Transverse colon (tissue), 4 donors: ENCODE measurements at regions not wholly inside any gene's neighbourhood (a gene's known extent, or its start where the extent isn't known, plus 50 kb on each side); places are given as distances from the start of the nearest gene placed in this dataset.

Experiments used
- DNase-seq: peaks from one replicate; pipeline ENCODE4 v3.0.0-alpha.2; 2019
- H3K27ac ChIP-seq, 4 donors: fragments of 200-600 bp; sonication (generic); 2 replicates each; pipeline ENCODE4 v1.5.1; 2016 to 2018; ENCODE audit warnings: inconsistent platforms in 4 of 4
- H3K27me3 ChIP-seq: fragments of 200-600 bp; sonication (generic); 2 replicates; pipeline ENCODE4 v1.5.1; 2017; ENCODE audit warnings: inconsistent platforms
- H3K36me3 ChIP-seq, 4 donors: fragments of 200-600 bp; sonication (generic); 2 replicates each; pipeline ENCODE4 v1.5.1; 2017 to 2019; ENCODE audit warnings: inconsistent platforms in 4 of 4
- H3K4me1 ChIP-seq, 4 donors: fragments of 200-600 bp; sonication (generic); 2 replicates each; pipeline ENCODE4 v1.5.1; 2017 to 2020; ENCODE audit warnings: inconsistent platforms in 4 of 4
- H3K4me3 ChIP-seq, 4 donors: fragments of 200-600 bp; sonication (generic); 1 replicate in 1 of 4; 2 replicates in 3 of 4; pipeline versions ENCODE4 v1.5.1 to v1.6.1; 2017 to 2019; ENCODE audit warnings: inconsistent platforms in 4 of 4
- H3K9me3 ChIP-seq, 2 donors: fragments of 200-600 bp; sonication (generic); 2 replicates each; pipeline ENCODE4 v1.5.1; 2017 to 2019; ENCODE audit warnings: inconsistent platforms in 2 of 2
- EP300 ChIP-seq: sonication (generic); formaldehyde crosslinking; IDR thresholded peaks from one replicate; pipeline ENCODE4 v1.6.1; 2017; ENCODE audit warnings: antibody characterized with exemption, low read depth
- POLR2A ChIP-seq: fragments of 450-650 bp; IDR thresholded peaks from one replicate; pipeline ENCODE4 v1.6.1; 2016; ENCODE audit warnings: antibody characterized with exemption, mild to moderate bottlenecking, moderate library complexity
- POLR2AphosphoS5 ChIP-seq, 3 donors: sonication (generic); formaldehyde crosslinking; IDR thresholded peaks; one replicate each; pipeline ENCODE4 v1.6.1; 2016; ENCODE audit warnings: antibody characterized with exemption in 3 of 3
- WGBS, 2 donors: methylation state at CpG; one replicate each; pipeline ENCODE4 v1.1.5; 2018; ENCODE audit warnings: low coverage in 1 of 2; 5-methylcytosine and 5-hydroxymethylcytosine counted together
- in situ Hi-C, 4 donors: fragments of 200-750 bp; cut with MboI; loops; one replicate each; pipeline versions ENCODE4 v1.15.0 to v1.15.1; 2017; ENCODE audit warnings: low sequenced_read_pairs in 3 of 4, low pct_ligation_motif_present in 1 of 4, low pct_unique_long_range_greater_than_20kb in 1 of 4
- intact Hi-C: fragments of 100-400 bp; cut with DNase I; formaldehyde crosslinking; loops from one replicate; pipeline ENCODE4 v1.15.1; 2023; ENCODE audit warnings: low total_unique reads
- TF ChIP-seq, protein P1 (sequence below), 5 experiments: fragments of 200-600 bp in 3 of 5; fragments of 450-650 bp in 2 of 5; sonication (generic) in 3 of 5; IDR thresholded peaks; 1 replicate in 2 of 5; 2 replicates in 3 of 5; pipeline ENCODE4 v1.5.1; 2016 to 2017; ENCODE audit warnings: antibody characterized with exemption in 5 of 5, inconsistent platforms in 3 of 5, mild to moderate bottlenecking in 2 of 5, moderate library complexity in 1 of 5

DNA sequence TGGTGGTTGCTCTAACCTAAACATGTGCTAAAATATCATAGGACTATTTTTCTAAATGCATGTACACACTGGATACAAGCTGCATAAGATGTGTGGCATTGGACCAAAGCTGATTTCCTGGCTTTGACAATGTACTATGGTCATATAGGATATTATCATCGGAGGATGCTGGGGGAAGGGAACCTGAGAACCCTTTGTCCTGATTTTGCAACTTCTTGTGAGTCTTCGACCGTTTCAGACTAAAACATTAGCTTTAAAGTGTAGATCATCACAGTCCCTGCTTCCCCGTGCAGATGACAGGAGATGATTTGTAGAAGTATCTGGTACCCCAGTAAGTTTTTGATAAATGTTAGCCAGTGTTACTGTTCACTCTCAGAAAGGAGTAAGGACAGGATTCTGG, 554.7 kb downstream of the MIAT start:
- no peaks in the 10 kb centered on the region for H3K9me3 ChIP-seq
- DNase-seq = no peak
- H3K27ac ChIP-seq = peak overlapping the region; percentile 54 to 74 (median 69)
- peaks cover 0 to 13% (median 2%) of the 10 kb centered on the region in 4 donors for H3K4me1 ChIP-seq
- peaks cover 1% of the 10 kb centered on the region for H3K27me3 ChIP-seq
- H3K4me3 ChIP-seq = no peak overlapping the region
- in situ Hi-C loops (loop anchor here in 1 of 4 donors (25.0 kb wide), 1 partner anchor 100 kb away; no protein-coding TSS in a partner anchor), intact Hi-C loops (loop anchor here (10.0 kb wide), 1 partner anchor 583 kb away; no protein-coding TSS in a partner anchor)
- no peak for TF ChIP-seq POLR2AphosphoS5 (IDR thresholded peaks at IDR 0.05)
- 20 to 36% methylated on average over 4 of the region's 4 CpGs for WGBS, 2 donors
- H3K36me3 ChIP-seq = no peaks in the 10 kb centered on the region

DNA sequence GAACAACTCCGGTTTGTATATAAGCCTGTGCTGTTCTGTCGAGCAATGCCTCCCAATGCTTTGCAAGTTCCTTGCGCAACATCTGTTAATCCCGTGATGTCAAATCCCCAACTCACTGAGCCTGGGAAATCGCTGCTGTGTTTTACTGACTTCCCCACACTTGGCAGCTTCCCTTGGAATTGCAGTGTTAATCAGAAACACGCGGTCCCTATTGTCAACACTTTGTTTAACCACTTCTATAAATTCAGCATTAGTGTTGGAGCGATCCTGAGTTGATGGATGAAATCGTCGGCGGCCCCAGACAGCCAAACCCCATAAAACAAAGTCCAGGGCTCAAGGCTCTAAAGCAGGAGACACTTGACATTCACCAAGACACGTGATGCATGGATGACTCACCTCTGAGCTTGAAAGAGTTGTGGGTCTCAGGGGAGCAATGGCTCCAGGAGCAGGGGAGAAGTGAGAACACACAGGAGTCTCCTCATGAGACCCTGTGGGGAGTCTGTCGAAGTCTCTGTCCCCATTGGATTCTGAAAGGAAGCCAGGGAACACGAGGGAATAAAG, 555.3 kb downstream of the MIAT start:
- Histone ChIP-seq H3K36me3 (no peaks in the 10 kb centered on the region), H3K4me1 (peaks cover 0 to 13% (median 2%) of the 10 kb centered on the region in 4 donors), H3K4me3 (no peak overlapping the region), H3K9me3 (no peaks in the 10 kb centered on the region), H3K27me3 (peaks cover 3% of the 10 kb centered on the region), H3K27ac (peak overlapping the region; percentile 54 to 74 (median 69))
- in situ Hi-C loops = loop anchor here in 1 of 4 donors (25.0 kb wide), 1 partner anchor 100 kb away; no protein-coding TSS in a partner anchor
- peak; percentile 69 for DNase-seq
- WGBS, 2 donors = 10 to 18% methylated on average over 7 to 14 of the region's 14 CpGs
- TF ChIP-seq, protein P1, sequence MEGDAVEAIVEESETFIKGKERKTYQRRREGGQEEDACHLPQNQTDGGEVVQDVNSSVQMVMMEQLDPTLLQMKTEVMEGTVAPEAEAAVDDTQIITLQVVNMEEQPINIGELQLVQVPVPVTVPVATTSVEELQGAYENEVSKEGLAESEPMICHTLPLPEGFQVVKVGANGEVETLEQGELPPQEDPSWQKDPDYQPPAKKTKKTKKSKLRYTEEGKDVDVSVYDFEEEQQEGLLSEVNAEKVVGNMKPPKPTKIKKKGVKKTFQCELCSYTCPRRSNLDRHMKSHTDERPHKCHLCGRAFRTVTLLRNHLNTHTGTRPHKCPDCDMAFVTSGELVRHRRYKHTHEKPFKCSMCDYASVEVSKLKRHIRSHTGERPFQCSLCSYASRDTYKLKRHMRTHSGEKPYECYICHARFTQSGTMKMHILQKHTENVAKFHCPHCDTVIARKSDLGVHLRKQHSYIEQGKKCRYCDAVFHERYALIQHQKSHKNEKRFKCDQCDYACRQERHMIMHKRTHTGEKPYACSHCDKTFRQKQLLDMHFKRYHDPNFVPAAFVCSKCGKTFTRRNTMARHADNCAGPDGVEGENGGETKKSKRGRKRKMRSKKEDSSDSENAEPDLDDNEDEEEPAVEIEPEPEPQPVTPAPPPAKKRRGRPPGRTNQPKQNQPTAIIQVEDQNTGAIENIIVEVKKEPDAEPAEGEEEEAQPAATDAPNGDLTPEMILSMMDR (IDR thresholded peaks at IDR 0.05) = no peak
- TF ChIP-seq EP300 = peak; percentile 79
- no peak for TF ChIP-seq POLR2A
- peak; percentile 85 to 91 (median 85) for TF ChIP-seq POLR2AphosphoS5 (IDR thresholded peaks at IDR 0.05)
- intact Hi-C loops = loop anchor here (10.0 kb wide), 1 partner anchor 582 kb away; no protein-coding TSS in a partner anchor

DNA sequence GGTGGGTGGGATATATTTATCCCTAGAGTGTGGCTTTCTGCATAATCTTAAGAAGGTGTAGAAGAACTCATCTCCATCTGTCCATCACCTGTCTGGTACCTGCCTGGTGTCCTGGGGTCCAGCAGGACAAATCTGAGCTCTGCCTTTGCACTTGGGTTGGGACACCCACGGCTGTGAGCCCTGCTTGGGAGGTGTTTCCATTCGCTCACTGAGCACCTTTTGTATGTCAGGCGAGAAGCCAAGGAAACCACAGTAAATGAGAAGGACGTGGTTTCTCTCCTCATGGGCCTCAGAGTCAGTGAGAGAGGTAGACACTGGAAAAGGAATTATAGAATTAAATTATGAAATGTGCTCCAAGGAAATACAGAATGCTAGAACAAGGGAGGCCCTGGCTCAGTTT, 555.9 kb downstream of the MIAT start:
- no peak for DNase-seq
- Histone ChIP-seq H3K27me3 (peaks cover 3% of the 10 kb centered on the region), H3K27ac (peak overlapping the region; percentile 54 to 74 (median 68)), H3K9me3 (no peaks in the 10 kb centered on the region), H3K36me3 (no peaks in the 10 kb centered on the region), H3K4me3 (no peak overlapping the region), H3K4me1 (peaks cover 0 to 13% (median 2%) of the 10 kb centered on the region in 4 donors)
- WGBS, 2 donors = 71% methylated on average over 4 of the region's 4 CpGs; no CpG with 5 or more reads in 1 of the 2 donors
- TF ChIP-seq POLR2A = no peak
- no peak for TF ChIP-seq POLR2AphosphoS5 (IDR thresholded peaks at IDR 0.05)
- no peak for TF ChIP-seq EP300
- TF ChIP-seq, protein P1 (IDR thresholded peaks at IDR 0.05) = no peak
- in situ Hi-C loops (loop anchor here in 1 of 4 donors (25.0 kb wide), 1 partner anchor 101 kb away; no protein-coding TSS in a partner anchor), intact Hi-C loops (loop anchor here (10.0 kb wide), 1 partner anchor 582 kb away; no protein-coding TSS in a partner anchor)

DNA sequence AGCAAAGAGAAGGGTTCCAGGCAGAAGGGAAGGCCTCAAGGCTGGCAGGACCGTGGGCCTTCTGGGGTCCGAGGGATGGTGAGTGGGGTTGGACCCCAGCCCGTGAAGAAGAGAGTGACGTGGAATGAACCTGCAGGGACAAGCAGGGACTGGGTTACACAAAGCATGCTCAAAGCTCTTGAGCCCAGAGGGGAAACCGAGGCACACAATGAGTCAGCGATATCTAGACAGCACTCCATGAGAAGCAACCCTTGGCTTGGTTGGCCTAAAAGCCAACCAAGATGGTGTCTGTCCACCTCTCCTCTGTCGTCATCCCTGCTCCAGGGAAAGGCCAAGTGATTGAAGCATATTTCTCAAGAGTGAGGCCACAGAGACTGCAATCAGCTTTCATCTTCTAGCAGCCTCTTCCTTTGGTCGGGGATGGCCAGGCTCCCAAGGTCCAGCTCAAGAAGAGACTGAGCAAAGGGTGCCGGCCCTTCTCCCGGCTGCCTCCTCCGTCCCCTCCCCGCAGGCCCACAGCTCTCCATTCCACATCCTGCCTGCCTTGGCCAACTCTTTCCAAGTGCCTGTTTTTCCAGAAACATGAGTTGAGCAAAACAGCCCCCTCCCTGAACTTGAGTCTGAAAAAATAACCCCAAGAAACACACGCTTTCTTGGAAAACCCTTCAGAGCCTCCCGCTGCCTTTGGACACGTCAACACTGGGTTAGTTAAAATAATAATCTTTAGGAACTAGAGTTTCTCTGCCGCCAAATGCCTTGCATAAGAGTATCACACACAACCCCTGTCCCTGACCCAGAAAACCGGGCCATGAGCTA, 556.6 kb downstream of the MIAT start:
- DNase-seq = peak; percentile 38
- peaks cover 3% of the 10 kb centered on the region for H3K27me3 ChIP-seq
- H3K4me3 ChIP-seq = no peak overlapping the region
- intact Hi-C loops (loop anchor here (10.0 kb wide), 1 partner anchor 581 kb away; no protein-coding TSS in a partner anchor), in situ Hi-C loops (loop anchor here in 1 of 4 donors (25.0 kb wide), 1 partner anchor 102 kb away; no protein-coding TSS in a partner anchor)
- no peaks in the 10 kb centered on the region for H3K9me3 ChIP-seq
- H3K36me3 ChIP-seq = no peaks in the 10 kb centered on the region
- peak in 1 of 3 donors; percentile 22 for TF ChIP-seq POLR2AphosphoS5 (IDR thresholded peaks at IDR 0.05)
- no peak for TF ChIP-seq EP300
- TF ChIP-seq, protein P1 (IDR thresholded peaks at IDR 0.05) = no peak
- H3K27ac ChIP-seq = peak overlapping the region; percentile 54 to 74 (median 68)
- 78 to 86% methylated on average over 8 to 17 of the region's 17 CpGs for WGBS, 2 donors
- H3K4me1 ChIP-seq = peaks cover 0 to 13% (median 2%) of the 10 kb centered on the region in 4 donors
